ENCODE measurements at regions not wholly inside any gene's neighbourhood (a gene's known extent, or its start where the extent isn't known, plus 50 kb on each side); places are given as distances from the start of the nearest gene placed in this dataset.
"Not testable (repeated sequence)": the region's sequence is repeated elsewhere in the genome, so short reads cannot be mapped to it uniquely, and the experiment has no call there.

DNA sequence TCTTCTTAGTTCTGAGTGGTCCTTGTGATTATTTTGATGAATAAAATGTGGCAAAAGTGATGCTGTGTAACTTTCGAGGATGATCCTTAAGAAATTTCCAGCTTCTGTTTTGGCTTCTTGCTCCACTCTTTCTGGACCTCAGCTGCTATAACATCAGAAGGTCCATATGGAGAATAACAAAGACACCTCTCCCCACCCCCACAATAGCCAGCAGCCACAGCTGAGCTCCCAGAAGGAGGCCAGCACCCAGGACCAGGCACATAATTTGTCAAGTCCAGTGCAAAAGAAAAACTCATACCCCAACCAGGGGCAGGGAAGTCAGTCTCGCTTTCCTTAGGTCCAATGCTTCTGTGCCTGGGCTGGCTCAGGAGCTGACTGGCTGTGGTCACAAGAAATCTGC lies 357.6 kb downstream of the RFC3 start:
- DNase-seq, result no peak

GRCh38 chr13:34176633-34177032 lies 358.7 kb downstream of the RFC3 start:
- no peak for DNase-seq

- DNase-seq, result no peak
Observed at GRCh38 chr13:34179481-34179880, 361.5 kb downstream of the RFC3 start.

DNA sequence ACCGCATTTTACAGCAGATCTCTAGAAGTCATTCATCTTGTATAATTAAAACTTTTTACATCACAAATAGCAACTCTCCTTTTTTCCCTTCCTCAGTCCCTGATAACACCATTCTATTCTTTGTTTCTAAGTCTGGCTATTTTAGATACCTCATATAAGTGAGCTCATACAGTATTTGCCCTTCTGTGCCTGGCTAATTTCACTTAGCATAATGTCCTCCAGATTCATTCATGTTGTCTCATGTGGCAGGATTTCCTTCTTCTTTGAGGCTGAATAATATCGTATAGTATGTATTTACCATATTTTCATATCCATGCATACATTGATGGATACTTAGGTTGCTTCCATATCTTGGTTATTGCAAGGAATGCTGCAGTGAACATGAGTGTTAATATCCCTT lies 362.0 kb downstream of the RFC3 start:
- no peak for DNase-seq

DNA sequence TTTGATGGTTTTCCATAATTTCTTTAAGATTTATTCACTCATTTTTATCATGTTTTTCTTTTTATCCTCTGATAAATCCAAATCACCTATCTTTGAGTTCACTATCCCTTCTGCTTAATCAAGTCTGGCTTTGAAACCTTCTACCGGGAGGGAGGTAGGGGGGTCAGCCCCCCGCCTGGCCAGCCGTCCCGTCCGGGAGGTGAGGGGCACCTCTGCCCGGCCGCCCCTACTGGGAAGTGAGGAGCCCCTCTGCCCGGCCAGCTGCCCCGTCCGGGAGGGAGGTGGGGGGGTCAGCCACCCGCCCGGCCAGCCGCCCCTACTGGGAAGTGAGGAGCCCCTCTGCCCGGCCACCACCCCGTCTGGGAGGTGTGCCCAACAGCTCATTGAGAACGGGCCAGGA lies 363.3 kb downstream of the RFC3 start:
- DNase-seq, result not testable (repeated sequence)

GRCh38 chr13:34189946-34190345 lies 372.0 kb downstream of the RFC3 start:
- no peak for DNase-seq

- no peak for DNase-seq
Observed at GRCh38 chr13:34201050-34201913, 383.3 kb downstream of the RFC3 start.

DNA sequence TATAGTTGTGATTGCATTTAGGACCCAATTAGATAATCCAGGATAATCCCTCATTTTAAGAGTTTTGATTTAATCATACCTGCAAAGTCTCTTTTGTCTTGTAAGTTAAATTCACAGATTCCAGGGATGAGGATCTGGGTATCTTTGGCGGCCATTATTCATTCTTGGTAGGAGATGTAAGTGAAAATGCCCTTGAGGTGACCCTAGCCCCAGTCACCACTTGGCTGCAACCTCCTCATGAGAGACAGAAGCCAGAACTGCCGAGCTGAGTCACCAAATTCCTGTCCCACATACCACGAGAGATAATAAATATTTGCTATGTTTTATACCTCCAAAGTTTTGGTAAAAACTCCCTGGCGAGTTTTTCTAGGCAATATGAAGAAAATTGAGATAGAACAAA lies 389.4 kb downstream of the RFC3 start:
- no peak for DNase-seq

GRCh38 chr13:34207872-34208271 lies 389.9 kb downstream of the RFC3 start:
- DNase-seq, result no peak

GRCh38 chr13:34208336-34208735 lies 390.4 kb downstream of the RFC3 start:
- no peak for DNase-seq

- DNase-seq, result no peak
Observed at GRCh38 chr13:34210341-34210740, 392.4 kb downstream of the RFC3 start.

- no peak for DNase-seq
Observed at GRCh38 chr13:34214686-34215085, 396.7 kb downstream of the RFC3 start.

- no peak for DNase-seq
Observed at GRCh38 chr13:34216256-34216655, 398.3 kb downstream of the RFC3 start.

DNA sequence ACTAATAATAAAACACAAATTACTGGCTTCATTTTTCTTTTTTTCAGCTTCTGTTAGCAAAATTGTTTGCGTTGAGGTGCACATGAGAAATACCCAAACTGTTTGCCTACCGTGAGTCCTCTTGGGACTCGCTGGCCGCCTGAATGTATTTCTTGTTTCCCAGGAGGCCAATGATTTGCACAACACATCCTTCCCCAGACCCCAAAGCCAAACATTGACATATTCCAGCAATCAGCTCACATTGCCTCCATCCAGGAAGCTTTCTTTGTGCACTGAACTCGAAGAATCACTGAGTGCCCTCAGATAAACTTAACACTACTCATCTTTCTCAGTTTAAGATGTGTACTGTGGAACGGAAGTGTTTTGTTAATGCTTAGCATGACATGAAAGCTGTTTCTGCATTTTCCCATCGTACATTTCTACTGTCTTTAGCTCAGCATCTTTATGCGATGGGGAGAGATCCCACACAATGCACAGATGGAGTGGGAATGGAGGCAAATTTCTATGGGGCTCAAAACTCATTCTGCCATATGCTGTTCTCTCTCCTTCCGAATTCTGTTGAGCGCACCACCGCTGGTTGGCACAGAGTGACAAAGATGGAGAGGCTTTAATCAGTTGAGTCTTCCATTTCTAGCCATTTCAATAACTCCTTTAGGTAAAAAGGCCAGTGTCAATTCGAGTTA lies 399.5 kb downstream of the RFC3 start:
- DNase-seq, result no peak

DNA sequence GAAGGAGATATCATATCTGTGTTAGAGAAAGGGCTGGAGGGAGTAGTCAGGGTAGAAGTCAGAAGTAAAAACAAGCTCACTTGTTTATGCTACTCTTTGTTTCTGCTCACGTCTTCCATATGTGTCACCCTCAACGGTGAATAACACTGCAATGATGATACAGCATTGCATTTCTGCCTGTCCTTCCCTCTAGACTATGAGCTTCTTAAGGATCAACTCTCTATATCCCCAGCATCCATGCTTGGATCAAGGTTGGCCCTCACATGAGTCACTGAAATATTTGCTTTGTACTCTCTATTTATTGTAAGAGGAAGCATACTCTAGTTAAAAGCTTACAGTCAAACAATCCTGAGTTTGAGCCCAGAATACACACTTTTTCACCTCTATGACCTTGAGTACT lies 406.0 kb downstream of the RFC3 start:
- no peak for DNase-seq

DNA sequence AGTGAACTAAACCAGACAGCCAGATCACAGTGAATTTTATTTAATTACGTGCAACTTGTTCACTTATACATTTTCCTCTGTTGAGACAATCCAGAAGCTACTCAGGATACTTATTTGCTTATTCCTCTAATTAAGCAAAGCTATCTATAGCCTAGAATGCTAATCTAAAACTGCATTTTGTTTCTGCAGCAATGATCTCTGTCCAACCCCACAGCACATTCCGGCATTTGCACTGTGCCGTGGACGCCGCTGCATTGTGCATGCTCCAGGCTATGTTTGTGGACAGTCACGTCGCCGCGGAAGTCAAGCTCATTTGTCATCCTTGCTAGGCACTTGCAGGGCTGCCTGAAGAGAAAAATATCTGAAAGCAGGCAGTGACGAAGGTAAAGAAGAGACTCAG lies 406.9 kb downstream of the RFC3 start:
- no peak for DNase-seq

- DNase-seq, result no peak
Observed at GRCh38 chr13:34230271-34230670, 412.3 kb downstream of the RFC3 start.

DNA sequence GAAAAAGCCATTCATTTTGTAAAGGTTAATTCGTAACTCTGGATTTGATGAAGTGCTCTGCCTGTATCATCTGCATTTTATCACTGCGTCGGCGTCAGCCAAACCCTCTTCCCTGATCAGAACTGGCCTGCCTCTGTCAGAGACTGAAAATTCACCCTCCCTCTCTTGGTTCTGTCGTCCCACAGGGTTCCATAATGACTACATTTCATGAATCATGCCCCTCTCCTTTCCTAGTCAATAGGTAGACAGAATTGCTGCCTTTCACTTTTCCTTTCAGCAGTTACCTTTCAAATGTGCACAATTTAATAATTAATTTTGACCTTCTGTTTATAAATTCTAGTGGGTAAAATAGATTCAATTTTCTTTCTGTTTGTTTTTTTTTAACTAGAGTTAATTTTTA lies 423.4 kb downstream of the RFC3 start:
- DNase-seq, result no peak

DNA sequence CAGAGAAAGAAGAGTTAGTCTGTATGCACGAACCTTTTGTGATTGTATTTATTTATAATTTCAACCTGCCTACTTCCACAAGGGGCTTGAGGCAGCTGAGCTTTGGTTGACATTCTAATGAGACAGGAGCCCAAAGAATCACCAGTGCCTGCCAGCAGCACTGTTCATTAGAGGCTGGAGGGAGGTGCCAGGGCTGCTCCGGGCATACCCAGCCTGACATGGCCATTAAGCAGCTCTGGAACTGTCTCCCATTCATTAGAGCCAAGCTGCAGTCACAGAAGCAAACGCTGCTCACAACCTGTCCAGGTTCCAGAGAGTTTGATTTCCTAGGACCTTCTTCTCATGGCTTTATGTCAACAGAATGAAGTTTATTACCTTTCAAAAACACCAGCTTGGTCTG lies 425.5 kb downstream of the RFC3 start:
- DNase-seq, result no peak

GRCh38 chr13:34246511-34246910 lies 428.6 kb downstream of the RFC3 start:
- DNase-seq, result no peak

- no peak for DNase-seq
Observed at GRCh38 chr13:34247596-34247995, 429.6 kb downstream of the RFC3 start.

GRCh38 chr13:34249546-34250039 lies 431.6 kb downstream of the RFC3 start:
- DNase-seq, result no peak

GRCh38 chr13:34250151-34250670 lies 432.3 kb downstream of the RFC3 start:
- no peak for DNase-seq

GRCh38 chr13:34254366-34254765 lies 436.4 kb downstream of the RFC3 start:
- no peak for DNase-seq
